GM12878 (cell line): ENCODE measurements at regions not wholly inside any gene's neighbourhood (a gene's known extent, or its start where the extent isn't known, plus 50 kb on each side); places are given as distances from the start of the nearest gene placed in this dataset.

Experiments
- ATAC-seq: fragments of 200-7000 bp; cut with Tn5 transposase; 3 replicates; pipeline ENCODE4 v1.9.1; 2020; ENCODE audit warnings: mild to moderate bottlenecking, moderate library complexity
- BruUV-seq: library from RNA; stranded (reverse); fragments of 400-500 nt; replicated peaks from 2 replicates; lab custom pipeline; 2021; lab: Mats Ljungman, UMichigan
- CTCF ChIA-PET: fragments of 300-600 bp; sonication (Branson Sonifier 250); formaldehyde crosslinking; extraction: SDS; loops from one replicate; lab custom pipeline; 2021; ENCODE audit warnings: inconsistent platforms; lab: Yijun Ruan, JAX
- POLR2A ChIA-PET: fragments of 350-600 bp; formaldehyde crosslinking; extraction: SDS; loops from one replicate; lab custom pipeline; 2021; ENCODE audit warnings: inconsistent platforms; lab: Charles Lee
- RAD21 ChIA-PET: fragments of 300-600 bp; sonication (Branson Sonifier 250); formaldehyde crosslinking; loops from one replicate; lab custom pipeline; 2023; ENCODE audit warnings: antibody characterized with exemption; ENCODE audit not compliant: unreplicated experiment; lab: Charles Lee
- SMC1A ChIA-PET: fragments of 300-600 bp; sonication (Branson Sonifier 250); formaldehyde crosslinking; loops from one replicate; lab custom pipeline; 2023; ENCODE audit not compliant: unreplicated experiment, uncharacterized antibody; lab: Charles Lee
- DNase-seq: peaks from one replicate; pipeline ENCODE4 v3.0.0-alpha.2; 2011; ENCODE audit warnings: low read depth, low spot score
- FAIRE-seq: peaks from 3 replicates; lab custom pipeline; 2011; peaks lifted over from hg19 to GRCh38; lab: Jason Lieb, UNC
- H2AFZ ChIP-seq: 2 replicates; pipeline ENCODE4 v1.6.0; 2011; ENCODE audit warnings: low read depth, low read length, control low read depth; ENCODE audit not compliant: control insufficient read depth
- H3K27ac ChIP-seq: 2 replicates; pipeline ENCODE4 v1.5.1; 2011; ENCODE audit warnings: control low read depth; ENCODE audit not compliant: control insufficient read depth, insufficient read depth
- H3K27me3 ChIP-seq, 2 experiments: replicated peaks in 1 of 2; 2 replicates each; pipeline versions ENCODE4 v1.6.0 to v1.6.1; 2011; ENCODE audit warnings: low read length in 1 of 2; ENCODE audit not compliant: control insufficient read depth in 2 of 2, insufficient read depth in 2 of 2
- H3K36me3 ChIP-seq, 2 experiments: 2 replicates each; pipeline ENCODE4 v1.5.1; 2011; ENCODE audit warnings: low read length in 1 of 2; ENCODE audit not compliant: control insufficient read depth in 2 of 2, insufficient read depth in 2 of 2
- H3K4me1 ChIP-seq: 2 replicates; pipeline ENCODE4 v1.6.1; 2011; ENCODE audit warnings: mild to moderate bottlenecking, low read length, moderate library complexity, mixed read lengths; ENCODE audit not compliant: control insufficient read depth, insufficient read depth
- H3K4me2 ChIP-seq: 2 replicates; pipeline ENCODE4 v1.6.0; 2011; ENCODE audit warnings: control low read depth; ENCODE audit not compliant: control insufficient read depth, insufficient read depth
- H3K4me3 ChIP-seq: fragments of 200-600 bp; sonication (generic); 2 replicates; pipeline ENCODE4 v1.5.1; 2016
- H3K79me2 ChIP-seq: 2 replicates; pipeline ENCODE4 v1.6.0; 2011; ENCODE audit warnings: low read length; ENCODE audit not compliant: control insufficient read depth, insufficient read depth
- H3K9ac ChIP-seq: 2 replicates; pipeline ENCODE4 v1.8.0; 2011; ENCODE audit warnings: low read length, control low read depth, mixed read lengths; ENCODE audit not compliant: control insufficient read depth, insufficient read depth
- H3K9me3 ChIP-seq: replicated peaks from 3 replicates; pipeline ENCODE4 v1.5.1; 2011; ENCODE audit warnings: mild to moderate bottlenecking, low read length; ENCODE audit not compliant: control insufficient read depth, insufficient read depth
- H4K20me1 ChIP-seq: 2 replicates; pipeline ENCODE4 v1.6.0; 2011; ENCODE audit not compliant: control insufficient read depth, insufficient read depth
- BCL11A ChIP-seq: IDR thresholded peaks from 2 replicates; pipeline ENCODE4 v1.6.1; 2011; ENCODE audit warnings: low read depth, low read length
- BCL3 ChIP-seq: IDR thresholded peaks from 2 replicates; pipeline ENCODE4 v1.6.1; 2011; ENCODE audit warnings: borderline replicate concordance, low read depth, mild to moderate bottlenecking, moderate library complexity, low read length; ENCODE audit not compliant: insufficient read depth, poor library complexity, severe bottlenecking
- CBX3 ChIP-seq: fragments of 200-600 bp; sonication (generic); IDR thresholded peaks from 2 replicates; pipeline ENCODE4 v1.6.1; 2016; ENCODE audit warnings: low read depth, borderline replicate concordance
- CHD2 ChIP-seq: IDR thresholded peaks from 2 replicates; pipeline ENCODE4 v1.6.1; 2011; ENCODE audit warnings: low read depth, low read length, improper control_type of control experiment, borderline replicate concordance
- E2F8 ChIP-seq: fragments of 450-650 bp; IDR thresholded peaks from 2 replicates; pipeline ENCODE4 v1.6.1; 2018; ENCODE audit warnings: mild to moderate bottlenecking, low read depth, moderate library complexity; ENCODE audit not compliant: partially characterized antibody
- E4F1 ChIP-seq: fragments of 450-650 bp; IDR thresholded peaks from 2 replicates; pipeline ENCODE4 v1.6.1; 2018; ENCODE audit warnings: borderline replicate concordance, mild to moderate bottlenecking; ENCODE audit not compliant: partially characterized antibody
- EP300 ChIP-seq, 2 experiments: fragments of 150-350 bp in 1 of 2; IDR thresholded peaks; 2 replicates each; pipeline ENCODE4 v1.6.1; 2011 to 2012; ENCODE audit warnings: low read depth in 2 of 2, low read length in 2 of 2, borderline replicate concordance in 1 of 2, improper control_type of control experiment in 1 of 2, inconsistent platforms in 1 of 2; ENCODE audit not compliant: control insufficient read depth in 1 of 2
- HCFC1 ChIP-seq: fragments of 150-350 bp; IDR thresholded peaks from 2 replicates; pipeline ENCODE4 v1.6.1; 2014; ENCODE audit warnings: low read length
- NR2C1 ChIP-seq: fragments of 450-650 bp; IDR thresholded peaks from 2 replicates; pipeline ENCODE4 v1.6.1; 2017; ENCODE audit warnings: antibody characterized with exemption, mild to moderate bottlenecking, moderate library complexity
- POLR2AphosphoS2 ChIP-seq: IDR thresholded peaks from 2 replicates; pipeline ENCODE4 v1.6.1; 2011; ENCODE audit warnings: low read depth, mild to moderate bottlenecking, low read length, improper control_type of control experiment, moderate library complexity
- RELB ChIP-seq: fragments of 450-650 bp; IDR thresholded peaks from 2 replicates; pipeline ENCODE4 v1.6.1; 2017; ENCODE audit warnings: low read depth, mild to moderate bottlenecking, moderate library complexity
- SUZ12 ChIP-seq: fragments of 200-600 bp; sonication (generic); IDR thresholded peaks from one replicate; pipeline ENCODE4 v1.6.1; 2018; ENCODE audit warnings: antibody characterized with exemption, mild to moderate bottlenecking; ENCODE audit not compliant: unreplicated experiment
- WGBS: methylation state at CpG from one replicate; pipeline ENCODE4 v1.1.6; 2016; ENCODE audit warnings: low lambda C conversion rate; ENCODE audit not compliant: insufficient replicate concordance, insufficient coverage; ENCODE audit errors: missing lambda C conversion rate; 5-methylcytosine and 5-hydroxymethylcytosine counted together
- in situ Hi-C: fragments of 300-500 bp; cut with MboI; formaldehyde crosslinking; loops from 9 replicates; pipeline ENCODE4 v1.14.3; 2018; ENCODE audit warnings: mixed read lengths
- intact Hi-C: fragments of 100-400 bp; cut with micrococcal nuclease; formaldehyde crosslinking; loops from one replicate; pipeline ENCODE4 v1.14.2; 2022; ENCODE audit not compliant: unreplicated experiment
- TF ChIP-seq, protein P1 (sequence below): IDR thresholded peaks from 2 replicates; pipeline ENCODE4 v1.6.1; 2011; ENCODE audit warnings: low read depth, mild to moderate bottlenecking, low read length, moderate library complexity, borderline replicate concordance; ENCODE audit errors: extremely low read depth

- TF ChIP-seq BCL3 (no peak), E4F1 (no peak)
Observed at GRCh38 chr6:155970472-155970871, 514.8 kb upstream of the NOX3 start (continued).

- Histone ChIP-seq H3K9ac (no peak overlapping the region), H2AFZ (no peak overlapping the region), H3K9me3 (no peaks in the 10 kb centered on the region), H3K27me3 (no peaks in the 10 kb centered on the region), H4K20me1 (no peaks in the 10 kb centered on the region), H3K4me1 (no peaks in the 10 kb centered on the region; the same call in 1 of the 2 replicates), H3K36me3 (no peaks in the 10 kb centered on the region), H3K4me3 (no peak overlapping the region), H3K4me2 (no peak overlapping the region), H3K79me2 (no peaks in the 10 kb centered on the region), H3K27ac (no peak overlapping the region)
- ChIA-PET SMC1A (no interaction called here), POLR2A (no interaction called here), RAD21 (no interaction called here), CTCF (no interaction called here)
- 38% methylated on average over 1 of the region's 1 CpG for WGBS
- intact Hi-C loops, result no loop called here
- no TSS peak for BruUV-seq
- FAIRE-seq, result no peak
- in situ Hi-C loops, result no loop called here
- TF ChIP-seq POLR2AphosphoS2, result no peak
- TF ChIP-seq HCFC1, result no peak
- TF ChIP-seq RELB, result no peak
- no peak for TF ChIP-seq SUZ12
- TF ChIP-seq, protein P1, sequence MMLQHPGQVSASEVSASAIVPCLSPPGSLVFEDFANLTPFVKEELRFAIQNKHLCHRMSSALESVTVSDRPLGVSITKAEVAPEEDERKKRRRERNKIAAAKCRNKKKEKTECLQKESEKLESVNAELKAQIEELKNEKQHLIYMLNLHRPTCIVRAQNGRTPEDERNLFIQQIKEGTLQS, result no peak
- TF ChIP-seq CHD2, result no peak
- no peak for TF ChIP-seq NR2C1
- TF ChIP-seq EP300 (IDR thresholded peaks at IDR 0.05; ENCODE audit: borderline replicate concordance in 1 of 2, control insufficient read depth in 1 of 2, low read depth in 2 of 2, low read length in 2 of 2), result no peak
- no peak for TF ChIP-seq E2F8
- no peak for TF ChIP-seq CBX3
- TF ChIP-seq BCL11A, result no peak
- ATAC-seq, result no peak
- no peak for DNase-seq
Observed at GRCh38 chr6:155968921-155969320, 513.3 kb upstream of the NOX3 start.
